GM21737 (cell line): ENCODE measurements at regions not wholly inside any gene's neighbourhood (a gene's known extent, or its start where the extent isn't known, plus 50 kb on each side); places are given as distances from the start of the nearest gene placed in this dataset.
"Not testable (repeated sequence)": the region's sequence is repeated elsewhere in the genome, so short reads cannot be mapped to it uniquely, and the experiment has no call there.

Experiments
- ATAC-seq: cut with Tn5 transposase; IDR thresholded peaks from one replicate; pipeline ENCODE4 v1.9.1; 2021; ENCODE audit warnings: mild to moderate bottlenecking, moderate library complexity; ENCODE audit not compliant: unreplicated experiment

DNA sequence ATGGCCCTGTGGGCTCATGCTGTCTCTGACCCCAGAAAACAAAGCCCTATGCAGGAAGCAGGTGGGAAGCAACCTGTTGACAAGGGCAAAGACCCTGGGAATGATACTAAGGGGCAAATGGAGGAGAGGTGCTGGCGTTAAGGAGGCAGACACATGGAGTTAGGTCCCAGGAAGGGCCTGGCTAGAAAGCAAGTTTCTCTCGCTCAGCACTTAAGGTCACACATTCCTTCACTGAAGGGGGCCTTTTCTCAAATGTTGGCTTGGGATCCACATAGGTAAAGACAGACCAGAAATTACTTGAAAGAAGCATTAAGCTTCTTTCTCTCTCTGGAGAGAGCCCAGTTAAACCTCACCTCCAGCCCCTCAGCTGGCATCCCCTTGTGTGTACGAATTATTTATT, 155.7 kb downstream of the ADRA2C start:
- not testable (repeated sequence) for ATAC-seq

DNA sequence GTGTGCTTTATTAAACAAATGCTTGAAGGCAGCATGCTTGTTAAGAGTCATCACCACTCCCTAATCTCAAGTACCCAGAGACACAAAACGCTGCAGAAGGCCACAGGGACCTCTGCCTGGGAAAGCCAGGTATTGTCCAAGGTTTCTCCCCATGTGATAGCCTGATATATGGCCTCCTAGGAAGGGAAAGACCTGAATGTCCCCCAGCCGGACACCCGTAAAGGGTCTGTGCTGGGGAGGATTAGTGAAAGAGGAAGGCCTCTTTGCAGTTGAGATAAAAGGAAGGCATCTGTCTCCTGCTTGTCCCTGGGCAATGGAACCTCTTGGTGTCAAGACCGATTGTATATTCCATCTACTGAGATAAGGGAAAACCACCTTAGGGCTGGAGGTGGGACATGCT, 159.7 kb downstream of the ADRA2C start:
- ATAC-seq = not testable (repeated sequence)

GRCh38 chr4:3926271-3926670, 160.1 kb downstream of the ADRA2C start:
- ATAC-seq = not testable (repeated sequence)

DNA sequence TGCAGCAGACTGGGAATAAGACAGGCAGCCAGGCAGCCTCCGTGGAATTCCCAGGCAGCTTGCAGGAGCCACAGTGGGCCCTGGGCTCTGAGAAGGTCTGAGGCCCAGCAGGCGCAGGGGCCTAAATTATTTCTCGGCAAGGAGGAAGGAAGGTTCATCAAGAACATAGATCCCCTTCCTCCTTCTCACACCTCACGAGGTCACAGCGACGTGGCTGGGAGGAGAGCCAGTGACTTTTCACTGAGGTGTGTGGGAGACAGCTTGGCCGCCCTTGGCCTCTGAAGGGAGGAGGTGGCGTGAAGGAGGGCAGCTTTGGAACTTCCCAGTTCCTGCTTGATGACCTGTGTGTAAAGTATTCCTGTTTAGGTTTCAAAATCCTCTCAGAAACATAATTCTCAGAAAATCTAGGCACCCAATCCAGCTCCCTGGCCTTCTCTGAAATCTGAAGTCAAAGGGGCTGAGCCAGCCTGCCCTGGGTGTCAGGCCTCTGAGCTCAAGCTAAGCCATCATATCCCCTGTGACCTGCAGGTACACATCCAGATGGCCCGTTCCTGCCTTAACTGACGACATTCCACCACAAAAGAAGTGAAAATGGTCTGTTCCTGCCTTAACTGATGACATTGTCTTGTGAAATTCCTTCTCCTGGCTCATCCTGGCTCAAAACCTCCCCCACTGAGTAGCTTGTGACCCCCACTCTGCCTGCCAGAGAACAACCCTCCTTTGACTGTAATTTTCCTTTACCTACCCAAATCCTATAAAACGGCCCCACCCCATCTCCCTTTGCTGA, 161.0 kb downstream of the ADRA2C start:
- ATAC-seq = not testable (repeated sequence)

GRCh38 chr4:3929431-3929830, 163.2 kb downstream of the ADRA2C start:
- not testable (repeated sequence) for ATAC-seq

DNA sequence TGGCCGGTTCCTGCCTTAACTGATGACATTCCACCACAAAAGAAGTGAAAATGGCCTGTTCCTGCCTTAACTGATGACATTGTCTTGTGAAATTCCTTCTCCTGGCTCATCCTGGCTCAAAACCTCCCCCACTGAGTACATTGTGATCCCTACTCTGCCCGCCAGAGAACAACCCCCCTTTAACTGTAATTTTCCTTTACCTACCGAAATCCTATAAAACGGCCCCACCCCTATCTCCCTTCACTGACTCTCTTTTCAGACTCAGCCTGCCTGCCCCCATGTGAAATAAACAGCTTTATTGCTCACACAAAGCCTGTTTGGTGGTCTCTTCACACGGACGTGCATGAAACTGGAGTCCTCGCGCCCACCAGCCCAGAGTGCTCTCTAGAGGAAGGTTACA, 166.5 kb downstream of the ADRA2C start:
- ATAC-seq = not testable (repeated sequence)

- ATAC-seq = not testable (repeated sequence)
Measured at GRCh38 chr4:3935406-3935805, 169.2 kb downstream of the ADRA2C start.

- no peak for ATAC-seq
Measured at GRCh38 chr4:3936184-3936583, 170.0 kb downstream of the ADRA2C start.

DNA sequence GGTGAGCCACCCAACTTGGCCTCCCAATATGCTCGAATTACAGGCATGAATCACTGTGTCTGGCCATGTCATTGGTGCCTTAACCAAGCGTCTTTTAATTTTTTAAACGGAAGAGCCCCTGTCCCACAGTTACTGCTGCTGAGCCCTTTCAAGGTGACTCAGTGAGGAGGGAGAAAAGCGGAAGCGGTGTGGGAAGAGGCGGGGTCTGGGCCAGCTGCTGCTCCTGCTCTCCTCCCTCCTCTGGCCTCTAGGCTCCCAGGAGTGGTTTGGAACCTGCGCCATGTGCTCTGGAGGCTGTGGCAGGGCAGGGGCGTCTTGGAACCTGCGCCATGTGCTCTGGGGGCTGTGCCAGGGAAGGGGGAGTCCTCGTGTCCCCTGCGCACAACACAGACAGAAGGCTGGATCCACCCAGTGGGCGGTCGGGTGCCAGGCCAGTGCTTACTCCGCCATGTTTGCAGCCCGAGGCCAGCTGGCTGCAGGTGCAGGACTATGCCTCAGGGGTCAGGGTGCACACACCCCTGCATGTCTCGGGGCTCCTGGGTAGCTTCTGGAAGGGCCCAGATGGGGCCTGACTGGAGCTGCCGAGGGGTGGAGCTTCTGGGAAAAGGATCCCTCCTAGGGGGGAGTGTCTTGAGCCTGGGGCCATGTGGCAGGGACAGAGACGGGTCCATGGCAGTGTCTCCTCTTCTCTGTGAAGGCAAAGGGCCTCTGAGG, 171.8 kb downstream of the ADRA2C start:
- not testable (repeated sequence) for ATAC-seq

DNA sequence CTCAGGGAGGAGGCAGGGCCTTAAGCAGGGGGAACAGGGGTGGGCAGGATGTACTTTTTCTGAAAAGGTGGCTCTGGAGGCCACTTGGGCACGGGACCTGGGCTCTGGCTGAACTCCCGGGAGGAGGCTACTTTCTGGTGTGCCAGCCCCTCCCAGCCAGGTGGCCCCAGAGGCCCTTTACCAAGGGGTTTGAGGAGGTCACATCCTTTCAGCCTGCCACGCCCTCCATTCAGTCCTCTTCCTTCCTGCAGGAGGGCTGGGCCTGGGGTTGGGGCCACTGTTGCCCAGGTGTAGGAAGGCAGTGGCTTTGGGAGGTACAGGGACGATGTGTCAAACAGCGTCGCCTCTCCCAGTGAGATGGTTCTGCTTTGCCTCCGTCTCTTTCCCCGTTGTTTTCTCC, 172.5 kb downstream of the ADRA2C start:
- not testable (repeated sequence) for ATAC-seq

GRCh38 chr4:3939954-3940591, 173.9 kb downstream of the ADRA2C start:
- ATAC-seq = not testable (repeated sequence)

DNA sequence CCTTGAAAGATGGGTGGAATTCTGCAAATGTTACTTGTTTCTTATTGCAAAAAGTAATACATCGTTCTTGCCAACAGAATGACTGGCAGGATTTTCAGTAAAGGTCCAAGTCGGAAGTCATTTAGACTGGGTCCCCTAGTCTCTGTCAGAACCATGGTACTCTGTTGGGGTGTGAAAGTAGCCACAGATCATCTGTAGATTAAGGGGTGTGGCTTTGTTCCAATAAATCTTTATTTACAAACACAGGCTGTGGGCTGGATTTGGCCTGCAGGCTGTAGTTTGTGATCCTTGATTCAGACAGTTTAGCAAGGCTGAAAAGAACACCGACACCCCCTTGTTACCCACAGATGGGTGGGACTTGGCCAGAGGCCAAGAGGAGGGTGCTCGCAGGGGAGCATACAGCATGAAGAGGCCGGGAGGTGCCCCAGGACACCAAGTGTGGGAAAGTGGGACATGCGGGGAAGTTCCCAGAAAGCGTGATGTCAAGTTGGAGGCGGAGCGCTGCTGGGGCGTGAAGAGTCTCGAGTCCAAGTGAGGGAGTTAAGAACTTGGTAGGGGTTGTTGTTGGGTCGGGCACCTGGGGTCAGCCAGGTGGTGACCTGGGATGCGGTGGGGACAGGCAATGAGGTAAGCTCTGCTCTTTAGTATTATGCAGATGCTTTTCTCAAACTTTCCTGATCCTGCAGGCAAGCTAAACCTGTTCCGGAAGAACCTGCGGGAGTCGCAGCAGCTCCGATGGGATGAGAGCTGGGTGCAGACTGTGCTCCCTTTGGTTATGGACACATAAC, 175.7 kb downstream of the ADRA2C start:
- ATAC-seq = not testable (repeated sequence)

- not testable (repeated sequence) for ATAC-seq
Measured at GRCh38 chr4:3942569-3942971, 176.4 kb downstream of the ADRA2C start.

GRCh38 chr4:3943051-3943450, 176.9 kb downstream of the ADRA2C start:
- ATAC-seq = not testable (repeated sequence)

GRCh38 chr4:3945511-3946290, 179.5 kb downstream of the ADRA2C start:
- no peak for ATAC-seq

GRCh38 chr4:3946553-3946952, 180.4 kb downstream of the ADRA2C start:
- not testable (repeated sequence) for ATAC-seq

DNA sequence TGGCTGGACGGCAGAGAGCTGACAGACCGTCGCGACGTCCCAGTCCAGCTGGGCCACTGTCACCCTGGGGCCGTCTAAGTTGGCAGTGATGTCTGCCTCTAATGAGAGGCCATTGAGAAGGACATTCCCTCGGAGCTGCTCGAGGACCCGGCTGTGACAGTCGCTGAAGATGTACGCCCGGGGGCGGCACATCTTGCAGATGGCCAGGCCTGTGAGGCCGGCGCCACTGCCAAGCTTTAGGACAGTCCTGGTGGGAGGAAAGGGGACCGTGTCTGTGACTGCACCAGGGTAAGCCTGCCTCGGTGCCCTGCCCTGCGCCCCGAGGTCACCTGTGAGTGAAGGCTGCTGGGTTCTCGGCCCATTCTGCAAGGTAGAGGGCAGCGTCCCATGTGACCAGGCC, 181.6 kb downstream of the ADRA2C start:
- ATAC-seq = not testable (repeated sequence)

- not testable (repeated sequence) for ATAC-seq
Measured at GRCh38 chr4:3948210-3948609, 182.0 kb downstream of the ADRA2C start.

GRCh38 chr4:3949916-3950315, 183.7 kb downstream of the ADRA2C start:
- ATAC-seq = not testable (repeated sequence)
